WTC11 (cell line): ENCODE measurements at regions not wholly inside any gene's neighbourhood (a gene's known extent, or its start where the extent isn't known, plus 50 kb on each side); places are given as distances from the start of the nearest gene placed in this dataset.
"Not testable (repeated sequence)": the region's sequence is repeated elsewhere in the genome, so short reads cannot be mapped to it uniquely, and the experiment has no call there.

Experiments
- ATAC-seq: fragments of 200-7000 bp; cut with Tn5 transposase; 2 replicates; pipeline ENCODE4 v1.10.0; 2021; ENCODE audit warnings: mild to moderate bottlenecking, moderate library complexity
- CTCF ChIA-PET: fragments of 300-600 bp; sonication (Branson Sonifier 250); formaldehyde crosslinking; loops from one replicate; lab custom pipeline; 2021; ENCODE audit warnings: antibody characterized with exemption; lab: Charles Lee
- POLR2A ChIA-PET: fragments of 350-600 bp; sonication (Branson Sonifier 250); formaldehyde crosslinking; loops from one replicate; lab custom pipeline; 2021; ENCODE audit warnings: antibody characterized with exemption; lab: Charles Lee
- DNase-seq: peaks from one replicate; pipeline ENCODE4 v3.0.0; 2021; ENCODE audit warnings: low spot score
- H3K27ac Mint-ChIP-seq: 2 replicates; pipeline ENCODE4 v1.8.0; 2021; ENCODE audit warnings: mixed read lengths
- H3K27me3 Mint-ChIP-seq: 2 replicates; pipeline ENCODE4 v1.8.0; 2021; ENCODE audit warnings: low read depth, mild to moderate bottlenecking, moderate library complexity, mixed read lengths
- H3K36me3 Mint-ChIP-seq: 2 replicates; pipeline ENCODE4 v1.8.0; 2021; ENCODE audit warnings: mixed read lengths
- H3K4me1 Mint-ChIP-seq: 2 replicates; pipeline ENCODE4 v1.8.0; 2022; ENCODE audit warnings: mixed read lengths
- H3K4me3 Mint-ChIP-seq: 2 replicates; pipeline ENCODE4 v1.8.0; 2021; ENCODE audit warnings: mild to moderate bottlenecking, moderate library complexity, mixed read lengths
- H3K9me3 Mint-ChIP-seq: 2 replicates; pipeline ENCODE4 v1.8.0; 2021; ENCODE audit warnings: mixed read lengths
- ARID4B ChIP-seq: sonication (generic); formaldehyde crosslinking; IDR thresholded peaks from 2 replicates; pipeline ENCODE4 v1.8.0; 2023; ENCODE audit warnings: missing genetic modification reagents, mild to moderate bottlenecking, borderline replicate concordance
- E2F1 ChIP-seq: sonication (generic); formaldehyde crosslinking; IDR thresholded peaks from 2 replicates; pipeline ENCODE4 v1.8.0; 2022; ENCODE audit warnings: mild to moderate bottlenecking, missing genetic modification reagents
- E2F4 ChIP-seq: sonication (generic); formaldehyde crosslinking; IDR thresholded peaks from 2 replicates; pipeline ENCODE4 v1.8.1; 2022; ENCODE audit warnings: low read depth, mild to moderate bottlenecking, moderate library complexity, missing genetic modification reagents, borderline replicate concordance
- EMX1 ChIP-seq: fragments of 250-450 bp; sonication (Bioruptor Pico); IDR thresholded peaks from 2 replicates; pipeline ENCODE4 v1.8.0; 2021; ENCODE audit warnings: mild to moderate bottlenecking
- FOXK1 ChIP-seq: sonication (generic); formaldehyde crosslinking; IDR thresholded peaks from 2 replicates; pipeline ENCODE4 v1.8.0; 2022; ENCODE audit warnings: mild to moderate bottlenecking, moderate library complexity, missing genetic modification reagents
- GRHL2 ChIP-seq: fragments of 250-450 bp; sonication (Bioruptor Pico); IDR thresholded peaks from 2 replicates; pipeline ENCODE4 v1.8.0; 2022; ENCODE audit warnings: mild to moderate bottlenecking, moderate library complexity; ENCODE audit not compliant: insufficient replicate concordance, severe bottlenecking
- HMGXB4 ChIP-seq: sonication (generic); formaldehyde crosslinking; IDR thresholded peaks from 2 replicates; pipeline ENCODE4 v1.8.1; 2023; ENCODE audit warnings: mild to moderate bottlenecking, moderate library complexity, missing genetic modification reagents
- SP1 ChIP-seq: sonication (generic); formaldehyde crosslinking; conservative IDR thresholded peaks from 2 replicates; pipeline ENCODE4 v1.8.1; 2022; ENCODE audit warnings: missing genetic modification reagents
- ZNF138 ChIP-seq: sonication (generic); formaldehyde crosslinking; conservative IDR thresholded peaks from 2 replicates; pipeline ENCODE4 v1.8.1; 2022; ENCODE audit warnings: mild to moderate bottlenecking, moderate library complexity, missing genetic modification reagents
- ZNF232 ChIP-seq: sonication (generic); formaldehyde crosslinking; IDR thresholded peaks from 2 replicates; pipeline ENCODE4 v1.8.0; 2022; ENCODE audit warnings: mild to moderate bottlenecking, missing genetic modification reagents
- ZNF396 ChIP-seq: fragments of 250-450 bp; sonication (Bioruptor Pico); IDR thresholded peaks from 2 replicates; pipeline ENCODE4 v1.8.0; 2021; ENCODE audit warnings: mild to moderate bottlenecking, moderate library complexity, borderline replicate concordance
- ZNF512 ChIP-seq: sonication (generic); formaldehyde crosslinking; IDR thresholded peaks from 2 replicates; pipeline ENCODE4 v1.8.1; 2022; ENCODE audit warnings: missing genetic modification reagents, borderline replicate concordance
- TF ChIP-seq, protein P1 (sequence below): sonication (generic); formaldehyde crosslinking; IDR thresholded peaks from 2 replicates; pipeline ENCODE4 v1.8.1; 2023; ENCODE audit warnings: mild to moderate bottlenecking, missing genetic modification reagents

DNA sequence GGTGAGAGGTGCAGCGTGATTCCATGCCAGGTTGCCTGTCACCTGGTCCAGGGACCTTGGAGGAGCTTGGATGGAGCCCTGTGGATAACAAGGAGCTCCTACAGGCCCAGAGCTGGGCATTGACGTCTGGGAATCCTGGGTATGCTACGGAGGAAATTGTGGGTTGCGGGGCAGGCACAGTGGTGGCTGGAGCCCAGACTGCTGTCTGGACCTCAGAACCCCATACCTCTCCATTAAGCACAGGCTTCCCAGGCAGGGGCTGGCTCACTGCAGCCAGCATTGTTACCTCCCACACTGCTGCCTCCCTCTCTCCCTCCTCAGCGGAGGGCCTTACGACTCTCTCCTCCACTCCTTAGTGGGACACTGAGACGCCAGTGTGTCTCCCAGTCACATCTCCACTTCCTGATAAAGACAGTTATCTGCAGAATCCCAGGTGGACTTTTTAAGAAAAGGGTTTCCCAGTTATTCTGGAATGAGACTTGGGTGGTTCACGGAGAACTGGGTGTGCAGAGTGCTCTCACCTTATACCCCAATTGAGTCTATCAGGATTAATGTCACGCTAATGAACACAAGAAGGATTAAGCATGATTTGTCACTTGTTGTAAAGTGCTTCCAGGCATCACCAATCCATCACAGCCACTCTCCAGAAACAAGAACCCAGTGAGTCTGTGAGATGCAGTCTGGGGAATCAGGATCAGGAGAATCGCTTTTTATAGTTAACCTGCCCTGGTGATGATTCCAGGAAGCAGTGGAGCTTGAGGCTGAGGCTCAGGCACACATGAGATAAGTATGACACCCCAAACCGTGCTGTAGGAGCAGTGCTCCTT lies 309.4 kb downstream of the RPS24 start (continued):
- TF ChIP-seq HMGXB4 (CRISPR knock-in tag) (no peak), ZNF138 (CRISPR knock-in tag) (no peak), EMX1 (CRISPR knock-in tag) (no peak), FOXK1 (no peak), ZNF512 (CRISPR knock-in tag) (no peak), SP1 (no peak), ARID4B (CRISPR knock-in tag) (no peak)
- TF ChIP-seq, protein P1, sequence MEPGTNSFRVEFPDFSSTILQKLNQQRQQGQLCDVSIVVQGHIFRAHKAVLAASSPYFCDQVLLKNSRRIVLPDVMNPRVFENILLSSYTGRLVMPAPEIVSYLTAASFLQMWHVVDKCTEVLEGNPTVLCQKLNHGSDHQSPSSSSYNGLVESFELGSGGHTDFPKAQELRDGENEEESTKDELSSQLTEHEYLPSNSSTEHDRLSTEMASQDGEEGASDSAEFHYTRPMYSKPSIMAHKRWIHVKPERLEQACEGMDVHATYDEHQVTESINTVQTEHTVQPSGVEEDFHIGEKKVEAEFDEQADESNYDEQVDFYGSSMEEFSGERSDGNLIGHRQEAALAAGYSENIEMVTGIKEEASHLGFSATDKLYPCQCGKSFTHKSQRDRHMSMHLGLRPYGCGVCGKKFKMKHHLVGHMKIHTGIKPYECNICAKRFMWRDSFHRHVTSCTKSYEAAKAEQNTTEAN (CRISPR knock-in tag) = no peak

GRCh38 chr10:78344257-78344656 lies 310.6 kb downstream of the RPS24 start:
- H3K4me3 Mint-ChIP-seq, CTCF ChIA-PET, DNase-seq, H3K27ac Mint-ChIP-seq, H3K4me1 Mint-ChIP-seq, POLR2A ChIA-PET, ATAC-seq, H3K27me3 Mint-ChIP-seq: not testable (repeated sequence)
- Mint-ChIP-seq H3K9me3 (peaks cover 37% of the 10 kb centered on the region), H3K36me3 (peaks cover 11% of the 10 kb centered on the region)

GRCh38 chr10:78345515-78345914 lies 311.9 kb downstream of the RPS24 start:
- POLR2A ChIA-PET, H3K4me1 Mint-ChIP-seq, H3K27ac Mint-ChIP-seq, ATAC-seq, DNase-seq, H3K4me3 Mint-ChIP-seq, H3K27me3 Mint-ChIP-seq: not testable (repeated sequence)
- CTCF ChIA-PET = interaction anchor here (0.7 to 1.2 kb wide), 2 partner anchors 13 to 61 kb away, joined by 3 to 4 read pairs; no protein-coding TSS in a partner anchor
- Mint-ChIP-seq H3K36me3 (peaks cover 11% of the 10 kb centered on the region), H3K9me3 (peaks cover 37% of the 10 kb centered on the region)

DNA sequence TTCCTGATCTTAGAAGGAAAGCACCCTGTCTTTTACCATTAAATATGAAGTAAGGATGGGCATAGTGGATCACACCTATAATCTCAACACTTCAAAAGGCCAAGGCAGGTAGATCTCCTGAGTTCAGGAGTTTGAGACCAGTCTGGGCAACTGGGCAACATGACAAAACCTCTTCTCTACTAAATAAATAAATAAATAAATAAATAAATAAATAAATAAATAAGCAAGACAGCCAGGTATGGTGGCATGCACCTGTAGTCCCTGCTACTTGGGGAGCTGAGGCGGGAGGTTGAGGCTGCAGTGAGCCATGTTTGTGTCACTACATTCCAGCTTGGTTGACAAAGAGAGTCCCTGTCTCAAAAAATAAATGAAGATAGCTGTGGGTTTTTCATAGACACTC lies 313.1 kb downstream of the RPS24 start:
- H3K9me3 Mint-ChIP-seq = peaks cover 37% of the 10 kb centered on the region
- POLR2A ChIA-PET = no interaction called here
- H3K36me3 Mint-ChIP-seq = peaks cover 11% of the 10 kb centered on the region
- ATAC-seq = no peak
- no peaks in the 10 kb centered on the region for H3K27me3 Mint-ChIP-seq
- no peak overlapping the region for H3K4me3 Mint-ChIP-seq
- DNase-seq = no peak
- CTCF ChIA-PET = no interaction called here
- 0 out of 2 replicates have a peak, but pooled peaks cover 3% of the 10 kb centered on the region for H3K4me1 Mint-ChIP-seq
- no peak for TF ChIP-seq ZNF396 (CRISPR knock-in tag)
- no peak for TF ChIP-seq GRHL2 (CRISPR knock-in tag)
- no peak for TF ChIP-seq ZNF232 (CRISPR knock-in tag)
- no peak for TF ChIP-seq E2F1 (CRISPR knock-in tag)
- TF ChIP-seq E2F4 = no peak
- H3K27ac Mint-ChIP-seq = no peak overlapping the region
